H1 (cell line): ENCODE measurements at regions not wholly inside any gene's neighbourhood (a gene's known extent, or its start where the extent isn't known, plus 50 kb on each side); places are given as distances from the start of the nearest gene placed in this dataset.

ENCODE experiments used
- CTCF ChIA-PET: fragments of 300-600 bp; sonication (Branson Sonifier 250); formaldehyde crosslinking; loops from one replicate; lab custom pipeline; 2021; ENCODE audit not compliant: partially characterized antibody; lab: Charles Lee
- POLR2A ChIA-PET: fragments of 300-600 bp; sonication (Branson Sonifier 250); formaldehyde crosslinking; loops from one replicate; lab custom pipeline; 2021; ENCODE audit warnings: inconsistent platforms; ENCODE audit not compliant: partially characterized antibody; lab: Charles Lee
- DNase-seq, 2 experiments: peaks; one replicate each; pipeline versions ENCODE4 v3.0.0 to v3.0.0-alpha.2; 2010 to 2022; ENCODE audit warnings: low spot score in 2 of 2, low read depth in 1 of 2, mixed read lengths in 1 of 2
- FAIRE-seq: peaks from 2 replicates; lab custom pipeline; 2011; peaks lifted over from hg19 to GRCh38; lab: Jason Lieb, UNC
- H2AFZ ChIP-seq: 2 replicates; pipeline ENCODE4 v1.8.1; 2012; ENCODE audit warnings: low read length, inconsistent platforms
- H2AK5ac ChIP-seq: 2 replicates; pipeline ENCODE4 v1.6.1; 2013; ENCODE audit warnings: low read depth, low read length
- H2BK120ac ChIP-seq: replicated peaks from 2 replicates; pipeline ENCODE3; 2013; ENCODE audit warnings: low read depth, low read length, inconsistent platforms
- H2BK12ac ChIP-seq: 2 replicates; pipeline ENCODE4 v1.6.1; 2013; ENCODE audit warnings: low read depth, low read length
- H2BK15ac ChIP-seq: 2 replicates; pipeline ENCODE4 v1.6.1; 2013; ENCODE audit warnings: low read length
- H2BK20ac ChIP-seq: 2 replicates; pipeline ENCODE4 v1.6.1; 2013; ENCODE audit warnings: low read length
- H2BK5ac ChIP-seq: 2 replicates; pipeline ENCODE4 v1.6.1; 2013; ENCODE audit warnings: low read depth, low read length
- H3K14ac ChIP-seq: 2 replicates; pipeline ENCODE4 v1.6.1; 2013; ENCODE audit warnings: inconsistent platforms; ENCODE audit not compliant: insufficient read length
- H3K18ac ChIP-seq: 2 replicates; pipeline ENCODE4 v1.6.1; 2013; ENCODE audit warnings: low read length; ENCODE audit errors: extremely low read depth
- H3K23ac ChIP-seq: 2 replicates; pipeline ENCODE4 v1.6.1; 2013; ENCODE audit warnings: inconsistent platforms; ENCODE audit not compliant: insufficient read length
- H3K23me2 ChIP-seq: 2 replicates; pipeline ENCODE4 v1.6.1; 2013; ENCODE audit warnings: low read depth, low read length
- H3K27ac ChIP-seq: 2 replicates; pipeline ENCODE4 v1.6.1; 2011; ENCODE audit warnings: low read depth, low read length, inconsistent platforms
- H3K27me3 ChIP-seq, 4 experiments: replicated peaks in 1 of 4; 1 replicate in 1 of 4; 2 replicates in 3 of 4; pipeline versions ENCODE4 v1.6.1 to v1.8.1; 2011 to 2013; ENCODE audit warnings: low read length in 3 of 4, mild to moderate bottlenecking in 3 of 4, inconsistent platforms in 2 of 4, mixed read lengths in 2 of 4, moderate library complexity in 1 of 4; ENCODE audit not compliant: control insufficient read depth in 3 of 4, insufficient read depth in 3 of 4; ENCODE audit errors: extremely low read depth in 1 of 4
- H3K36me3 ChIP-seq, 4 experiments: 2 replicates each; pipeline versions ENCODE4 v1.6.1 to v1.8.1; 2011 to 2013; ENCODE audit warnings: mild to moderate bottlenecking in 4 of 4, low read length in 3 of 4, moderate library complexity in 2 of 4, control low read depth in 1 of 4, inconsistent platforms in 1 of 4; ENCODE audit not compliant: insufficient read depth in 4 of 4, control insufficient read depth in 2 of 4
- H3K4ac ChIP-seq: replicated peaks from 2 replicates; pipeline ENCODE3; 2013; ENCODE audit warnings: low read length, low read depth, mixed read lengths, inconsistent platforms; ENCODE audit not compliant: insufficient read length
- H3K4me1 ChIP-seq, 4 experiments: replicated peaks in 1 of 4; 1 replicate in 1 of 4; 2 replicates in 3 of 4; pipeline versions ENCODE4 v1.6.1 to v1.8.1; 2011 to 2013; ENCODE audit warnings: low read length in 3 of 4, inconsistent platforms in 2 of 4, mixed read lengths in 1 of 4; ENCODE audit not compliant: insufficient read depth in 4 of 4, control insufficient read depth in 3 of 4
- H3K4me2 ChIP-seq, 2 experiments: 2 replicates each; pipeline versions ENCODE4 v1.6.1 to v1.8.1; 2011 to 2013; ENCODE audit warnings: low read depth in 2 of 2, low read length in 2 of 2, control low read depth in 1 of 2, inconsistent platforms in 1 of 2, mild to moderate bottlenecking in 1 of 2; ENCODE audit not compliant: insufficient read depth in 1 of 2
- H3K4me3 ChIP-seq, 4 experiments: fragments of 200-600, 300-600 bp in 1 of 4; sonication (generic), shearing (Covaris generic), sonication (Bioruptor Twin) in 1 of 4; 2 replicates each; pipeline versions ENCODE4 v1.5.1 to v1.8.1; 2011 to 2016; ENCODE audit warnings: low read length in 4 of 4, low read depth in 3 of 4, control low read depth in 2 of 4, inconsistent platforms in 2 of 4, mild to moderate bottlenecking in 2 of 4, mixed read lengths in 1 of 4, moderate library complexity in 1 of 4; ENCODE audit not compliant: insufficient read depth in 2 of 4; ENCODE audit errors: extremely low read depth in 1 of 4
- H3K56ac ChIP-seq: replicated peaks from 2 replicates; pipeline ENCODE3; 2013; ENCODE audit warnings: low read depth, mild to moderate bottlenecking, mixed read lengths, low read length, inconsistent platforms; ENCODE audit not compliant: insufficient read length
- H3K79me1 ChIP-seq: 2 replicates; pipeline ENCODE4 v1.6.1; 2013; ENCODE audit warnings: low read depth, low read length, control low read depth
- H3K79me2 ChIP-seq, 2 experiments: 2 replicates each; pipeline versions ENCODE4 v1.6.1 to v1.8.1; 2012 to 2013; ENCODE audit warnings: low read length in 2 of 2, mild to moderate bottlenecking in 2 of 2, inconsistent platforms in 1 of 2; ENCODE audit not compliant: insufficient read depth in 2 of 2, control insufficient read depth in 1 of 2
- H3K9ac ChIP-seq, 4 experiments: replicated peaks in 1 of 4; 1 replicate in 1 of 4; 2 replicates in 3 of 4; pipeline versions ENCODE4 v1.6.1 to v1.8.1; 2011 to 2013; ENCODE audit warnings: low read depth in 3 of 4, low read length in 3 of 4, control low read depth in 2 of 4, mild to moderate bottlenecking in 2 of 4, moderate library complexity in 2 of 4, inconsistent platforms in 1 of 4; ENCODE audit errors: extremely low read depth in 1 of 4
- H3K9me3 ChIP-seq, 2 experiments: 2 replicates each; pipeline versions ENCODE4 v1.6.1 to v1.8.1; 2012 to 2013; ENCODE audit warnings: mild to moderate bottlenecking in 2 of 2, moderate library complexity in 2 of 2, control low read depth in 1 of 2, inconsistent platforms in 1 of 2, low read depth in 1 of 2, low read length in 1 of 2, mixed read lengths in 1 of 2; ENCODE audit not compliant: insufficient read depth in 2 of 2
- H4K20me1 ChIP-seq, 2 experiments: replicated peaks in 1 of 2; 2 replicates each; pipeline versions ENCODE3 to v1.8.1; 2011 to 2013; ENCODE audit warnings: inconsistent platforms in 2 of 2, low read length in 2 of 2, mild to moderate bottlenecking in 1 of 2; ENCODE audit not compliant: insufficient read depth in 2 of 2, control insufficient read depth in 1 of 2
- H4K5ac ChIP-seq: 2 replicates; pipeline ENCODE4 v1.6.1; 2013; ENCODE audit warnings: low read length, low read depth, mixed read lengths, inconsistent platforms; ENCODE audit not compliant: insufficient read length
- H4K8ac ChIP-seq: 2 replicates; pipeline ENCODE4 v1.8.0; 2013; ENCODE audit warnings: mild to moderate bottlenecking, moderate library complexity, low read length, inconsistent platforms; ENCODE audit not compliant: insufficient read depth; ENCODE audit errors: extremely low read depth
- H4K91ac ChIP-seq: replicated peaks from 2 replicates; pipeline ENCODE3; 2013; ENCODE audit warnings: low read length, mixed read lengths, inconsistent platforms; ENCODE audit not compliant: insufficient read length
- CHD1 ChIP-seq: IDR thresholded peaks from 2 replicates; pipeline ENCODE4 v1.6.1; 2012; ENCODE audit warnings: low read depth, low read length, improper control_type of control experiment
- KDM1A ChIP-seq: fragments of 200-600, 300-600 bp; sonication (generic); IDR thresholded peaks from 2 replicates; pipeline ENCODE4 v1.7.1; 2016; ENCODE audit warnings: mild to moderate bottlenecking, low read length, borderline replicate concordance
- POU5F1 ChIP-seq: IDR thresholded peaks from 2 replicates; pipeline ENCODE4 v1.6.1; 2011; ENCODE audit warnings: low read depth, mild to moderate bottlenecking, low read length, moderate library complexity
- SIRT6 ChIP-seq: IDR thresholded peaks from one replicate; pipeline ENCODE4 v1.7.1; 2012; ENCODE audit warnings: low read length, inconsistent platforms
- SP2 ChIP-seq: IDR thresholded peaks from 2 replicates; pipeline ENCODE4 v1.6.1; 2012; ENCODE audit warnings: mild to moderate bottlenecking, low read length, inconsistent platforms
- WGBS, 2 experiments: shearing (Covaris generic) in 1 of 2; methylation state at CpG; one replicate each; pipeline versions ENCODE4 v1.1.6 to v1.1.7; 2013 to 2015; ENCODE audit warnings: low lambda C conversion rate in 2 of 2, mixed read lengths in 2 of 2, inconsistent platforms in 1 of 2, low coverage in 1 of 2, missing lambda C conversion rate in 1 of 2; ENCODE audit not compliant: insufficient replicate concordance in 2 of 2, insufficient coverage in 1 of 2, insufficient read length in 1 of 2; ENCODE audit errors: extremely low coverage in 1 of 2, missing lambda C conversion rate in 1 of 2; 5-methylcytosine and 5-hydroxymethylcytosine counted together

DNA sequence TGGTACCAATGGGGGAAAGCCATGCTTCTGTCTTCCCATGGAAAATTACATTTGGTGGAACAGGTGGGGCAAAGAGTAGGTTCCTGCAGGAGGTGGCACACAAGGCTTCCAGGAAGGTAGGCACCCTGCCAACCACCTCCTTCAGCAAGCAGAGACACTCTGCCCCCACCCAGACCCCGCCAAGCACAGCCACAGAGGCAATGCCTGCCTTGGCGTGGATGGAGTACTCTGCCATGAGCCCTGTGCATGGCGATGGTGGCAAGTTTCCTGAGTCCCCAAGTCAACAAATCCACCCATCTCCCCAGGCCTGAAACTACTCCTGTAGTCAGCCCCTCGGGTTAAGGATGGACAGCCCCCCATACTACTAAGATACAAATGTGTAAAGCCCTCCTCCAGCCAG, 119.2 kb upstream of the GNAO1 start:
- Histone ChIP-seq H3K79me1 (no peaks in the 10 kb centered on the region), H3K23me2 (no peaks in the 10 kb centered on the region; the same call in 1 of the 2 replicates), H2BK12ac (no peak overlapping the region), H2BK120ac (no peak overlapping the region), H3K79me2 (no peaks in the 10 kb centered on the region), H2BK5ac (no peak overlapping the region), H3K4me1 (no peaks in the 10 kb centered on the region), H3K18ac (no peak overlapping the region), H3K36me3 (no peaks in the 10 kb centered on the region), H4K8ac (no peak overlapping the region), H3K56ac (no peak overlapping the region), H4K91ac (no peak overlapping the region), H4K5ac (no peak overlapping the region), H3K27ac (no peak overlapping the region), H3K9me3 (no peaks in the 10 kb centered on the region), H2AK5ac (no peak overlapping the region), H3K23ac (no peak overlapping the region), H2BK15ac (no peak overlapping the region), H3K27me3 (no peaks in the 10 kb centered on the region), H3K4ac (no peak overlapping the region), H2AFZ (no peak overlapping the region), H4K20me1 (no peaks in the 10 kb centered on the region), H3K9ac (no peak overlapping the region), H3K4me3 (no peak overlapping the region), H3K14ac (no peak overlapping the region), H3K4me2 (no peak overlapping the region), H2BK20ac (no peak overlapping the region)
- POLR2A ChIA-PET, result no interaction called here
- TF ChIP-seq CHD1 (no peak), KDM1A (no peak), SP2 (no peak), POU5F1 (no peak), SIRT6 (no peak)
- DNase-seq, result no peak
- no peak for FAIRE-seq
- CTCF ChIA-PET, result no interaction called here
- WGBS, 2 experiments, result 93% methylated on average over 4 of the region's 4 CpGs; no CpG with 5 or more reads in 1 of the 2 experiments
